GM12878 (cell line): ENCODE measurements at regions not wholly inside any gene's neighbourhood (a gene's known extent, or its start where the extent isn't known, plus 50 kb on each side); places are given as distances from the start of the nearest gene placed in this dataset.

Experiments used
- ATAC-seq: fragments of 200-7000 bp; cut with Tn5 transposase; 3 replicates; pipeline ENCODE4 v1.9.1; 2020; ENCODE audit warnings: mild to moderate bottlenecking, moderate library complexity
- BruUV-seq: library from RNA; stranded (reverse); fragments of 400-500 nt; replicated peaks from 2 replicates; lab custom pipeline; 2021; lab: Mats Ljungman, UMichigan
- CTCF ChIA-PET: fragments of 300-600 bp; sonication (Branson Sonifier 250); formaldehyde crosslinking; extraction: SDS; loops from one replicate; lab custom pipeline; 2021; ENCODE audit warnings: inconsistent platforms; lab: Yijun Ruan, JAX
- POLR2A ChIA-PET: fragments of 350-600 bp; formaldehyde crosslinking; extraction: SDS; loops from one replicate; lab custom pipeline; 2021; ENCODE audit warnings: inconsistent platforms; lab: Charles Lee
- RAD21 ChIA-PET: fragments of 300-600 bp; sonication (Branson Sonifier 250); formaldehyde crosslinking; loops from one replicate; lab custom pipeline; 2023; ENCODE audit warnings: antibody characterized with exemption; ENCODE audit not compliant: unreplicated experiment; lab: Charles Lee
- SMC1A ChIA-PET: fragments of 300-600 bp; sonication (Branson Sonifier 250); formaldehyde crosslinking; loops from one replicate; lab custom pipeline; 2023; ENCODE audit not compliant: unreplicated experiment, uncharacterized antibody; lab: Charles Lee
- DNase-seq: peaks from one replicate; pipeline ENCODE4 v3.0.0-alpha.2; 2011; ENCODE audit warnings: low read depth, low spot score
- FAIRE-seq: peaks from 3 replicates; lab custom pipeline; 2011; peaks lifted over from hg19 to GRCh38; lab: Jason Lieb, UNC
- H2AFZ ChIP-seq: 2 replicates; pipeline ENCODE4 v1.6.0; 2011; ENCODE audit warnings: low read depth, low read length, control low read depth; ENCODE audit not compliant: control insufficient read depth
- H3K27ac ChIP-seq: 2 replicates; pipeline ENCODE4 v1.5.1; 2011; ENCODE audit warnings: control low read depth; ENCODE audit not compliant: control insufficient read depth, insufficient read depth
- H3K27me3 ChIP-seq, 2 experiments: replicated peaks in 1 of 2; 2 replicates each; pipeline versions ENCODE4 v1.6.0 to v1.6.1; 2011; ENCODE audit warnings: low read length in 1 of 2; ENCODE audit not compliant: control insufficient read depth in 2 of 2, insufficient read depth in 2 of 2
- H3K36me3 ChIP-seq, 2 experiments: 2 replicates each; pipeline ENCODE4 v1.5.1; 2011; ENCODE audit warnings: low read length in 1 of 2; ENCODE audit not compliant: control insufficient read depth in 2 of 2, insufficient read depth in 2 of 2
- H3K4me1 ChIP-seq: 2 replicates; pipeline ENCODE4 v1.6.1; 2011; ENCODE audit warnings: mild to moderate bottlenecking, low read length, moderate library complexity, mixed read lengths; ENCODE audit not compliant: control insufficient read depth, insufficient read depth
- H3K4me2 ChIP-seq: 2 replicates; pipeline ENCODE4 v1.6.0; 2011; ENCODE audit warnings: control low read depth; ENCODE audit not compliant: control insufficient read depth, insufficient read depth
- H3K4me3 ChIP-seq: fragments of 200-600 bp; sonication (generic); 2 replicates; pipeline ENCODE4 v1.5.1; 2016
- H3K79me2 ChIP-seq: 2 replicates; pipeline ENCODE4 v1.6.0; 2011; ENCODE audit warnings: low read length; ENCODE audit not compliant: control insufficient read depth, insufficient read depth
- H3K9ac ChIP-seq: 2 replicates; pipeline ENCODE4 v1.8.0; 2011; ENCODE audit warnings: low read length, control low read depth, mixed read lengths; ENCODE audit not compliant: control insufficient read depth, insufficient read depth
- H3K9me3 ChIP-seq: replicated peaks from 3 replicates; pipeline ENCODE4 v1.5.1; 2011; ENCODE audit warnings: mild to moderate bottlenecking, low read length; ENCODE audit not compliant: control insufficient read depth, insufficient read depth
- H4K20me1 ChIP-seq: 2 replicates; pipeline ENCODE4 v1.6.0; 2011; ENCODE audit not compliant: control insufficient read depth, insufficient read depth
- ASH2L ChIP-seq: fragments of 300-600, 200-600 bp; sonication (generic); IDR thresholded peaks from 2 replicates; pipeline ENCODE4 v1.6.1; 2017; ENCODE audit warnings: low read depth, mild to moderate bottlenecking, borderline replicate concordance
- CREB1 ChIP-seq: IDR thresholded peaks from 2 replicates; pipeline ENCODE4 v1.6.1; 2012; ENCODE audit warnings: low read depth, mild to moderate bottlenecking, inconsistent platforms
- CREM ChIP-seq: IDR thresholded peaks from 2 replicates; pipeline ENCODE4 v1.6.1; 2014; ENCODE audit warnings: antibody characterized with exemption, low read depth
- EED ChIP-seq: sonication (generic); IDR thresholded peaks from 2 replicates; pipeline ENCODE4 v1.6.1; 2016; ENCODE audit warnings: antibody characterized with exemption, low read depth
- EGR1 ChIP-seq, 2 experiments: IDR thresholded peaks; 1 replicate in 1 of 2; 2 replicates in 1 of 2; pipeline ENCODE4 v1.6.1; 2011 to 2012; ENCODE audit warnings: low read depth in 2 of 2, low read length in 2 of 2, borderline replicate concordance in 1 of 2, mild to moderate bottlenecking in 1 of 2, moderate library complexity in 1 of 2
- ELK1 ChIP-seq: IDR thresholded peaks from 2 replicates; pipeline ENCODE4 v1.6.1; 2012; ENCODE audit warnings: low read depth, low read length, improper control_type of control experiment
- HCFC1 ChIP-seq: fragments of 150-350 bp; IDR thresholded peaks from 2 replicates; pipeline ENCODE4 v1.6.1; 2014; ENCODE audit warnings: low read length
- MTA2 ChIP-seq: fragments of 450-650 bp; IDR thresholded peaks from 2 replicates; pipeline ENCODE4 v1.6.1; 2016; ENCODE audit warnings: low read depth, mild to moderate bottlenecking, moderate library complexity
- MXI1 ChIP-seq: fragments of 150-350 bp; IDR thresholded peaks from 2 replicates; pipeline ENCODE4 v1.6.1; 2011; ENCODE audit warnings: low read depth, mild to moderate bottlenecking, inconsistent platforms, low read length, improper control_type of control experiment
- RAD21 ChIP-seq: IDR thresholded peaks from 2 replicates; pipeline ENCODE4 v1.6.1; 2011; ENCODE audit warnings: mild to moderate bottlenecking, low read depth, low read length, moderate library complexity; ENCODE audit not compliant: insufficient read depth
- SREBF2 ChIP-seq: IDR thresholded peaks from 2 replicates; pipeline ENCODE4 v1.6.1; 2012; ENCODE audit warnings: mild to moderate bottlenecking, low read length
- USF2 ChIP-seq: IDR thresholded peaks from 2 replicates; pipeline ENCODE4 v1.6.1; 2011; ENCODE audit warnings: low read depth, low read length, improper control_type of control experiment, borderline replicate concordance
- ZBTB40 ChIP-seq: fragments of 450-650 bp; IDR thresholded peaks from 2 replicates; pipeline ENCODE4 v1.6.1; 2016; ENCODE audit warnings: mild to moderate bottlenecking, moderate library complexity, borderline replicate concordance
- ZNF622 ChIP-seq: fragments of 450-650 bp; IDR thresholded peaks from 2 replicates; pipeline ENCODE4 v1.6.1; 2017; ENCODE audit warnings: mild to moderate bottlenecking, inconsistent platforms
- ZZZ3 ChIP-seq: IDR thresholded peaks from 2 replicates; pipeline ENCODE4 v1.6.1; 2011; ENCODE audit warnings: low read depth; ENCODE audit not compliant: control insufficient read depth, insufficient read length
- WGBS: methylation state at CpG from one replicate; pipeline ENCODE4 v1.1.6; 2016; ENCODE audit warnings: low lambda C conversion rate; ENCODE audit not compliant: insufficient replicate concordance, insufficient coverage; ENCODE audit errors: missing lambda C conversion rate; 5-methylcytosine and 5-hydroxymethylcytosine counted together
- in situ Hi-C: fragments of 300-500 bp; cut with MboI; formaldehyde crosslinking; loops from 9 replicates; pipeline ENCODE4 v1.14.3; 2018; ENCODE audit warnings: mixed read lengths
- intact Hi-C: fragments of 100-400 bp; cut with micrococcal nuclease; formaldehyde crosslinking; loops from one replicate; pipeline ENCODE4 v1.14.2; 2022; ENCODE audit not compliant: unreplicated experiment

GRCh38 chr16:66176111-66176510, 190.4 kb upstream of the CDH5 start:
- no peaks in the 10 kb centered on the region; the same call in 2 of the 3 replicates for H3K9me3 ChIP-seq
- in situ Hi-C loops, result no loop called here
- SMC1A ChIA-PET, result interaction anchor here (1.1 kb wide), 1 partner anchor 139 kb away, joined by 3 read pairs; no protein-coding TSS in a partner anchor

GRCh38 chr16:66175636-66176035, 190.9 kb upstream of the CDH5 start:
- no peak for DNase-seq
- Histone ChIP-seq H3K9me3 (no peaks in the 10 kb centered on the region; the same call in 2 of the 3 replicates), H3K27me3 (no peaks in the 10 kb centered on the region; a peak in 1 of 4 replicates), H3K79me2 (no peaks in the 10 kb centered on the region), H3K4me2 (no peak overlapping the region), H3K27ac (no peak overlapping the region), H2AFZ (no peak overlapping the region), H3K36me3 (no peaks in the 10 kb centered on the region), H3K9ac (no peak overlapping the region), H3K4me1 (no peaks in the 10 kb centered on the region), H3K4me3 (no peak overlapping the region), H4K20me1 (no peaks in the 10 kb centered on the region)
- no TSS peak for BruUV-seq
- no peak for FAIRE-seq
- intact Hi-C loops (no loop called here), in situ Hi-C loops (no loop called here)
- SMC1A ChIA-PET, result interaction anchor here (1.1 kb wide), 1 partner anchor 139 kb away, joined by 3 read pairs; no protein-coding TSS in a partner anchor
- POLR2A ChIA-PET, result no interaction called here
- CTCF ChIA-PET, result no interaction called here
- RAD21 ChIA-PET, result no interaction called here
- 6% methylated on average over 4 of the region's 4 CpGs for WGBS
- ATAC-seq, result no peak
- TF ChIP-seq SREBF2, result no peak
- TF ChIP-seq ZNF622, result no peak
- TF ChIP-seq ZBTB40, result no peak
- no peak for TF ChIP-seq USF2
- no peak for TF ChIP-seq ASH2L
- TF ChIP-seq ELK1, result no peak
- TF ChIP-seq EED, result no peak
- no peak for TF ChIP-seq CREM
- no peak for TF ChIP-seq ZZZ3
- no peak for TF ChIP-seq CREB1
- TF ChIP-seq MXI1, result no peak

More at GRCh38 chr16:66176111-66176510, 190.4 kb upstream of the CDH5 start:
- ATAC-seq, result no peak
- Histone ChIP-seq H3K4me1 (no peaks in the 10 kb centered on the region), H4K20me1 (no peaks in the 10 kb centered on the region), H3K4me3 (no peak overlapping the region), H2AFZ (no peak overlapping the region)
- RAD21 ChIA-PET, result no interaction called here
- no peak for TF ChIP-seq MTA2
- no peak for TF ChIP-seq EGR1 (IDR thresholded peaks at IDR 0.05; ENCODE audit: borderline replicate concordance in 1 of 2, low read depth in 2 of 2, low read length in 2 of 2)
- TF ChIP-seq HCFC1, result no peak
- TF ChIP-seq RAD21, result no peak
- TF ChIP-seq, all 136 proteins: peak for 0
- DNase-seq, result no peak
- WGBS, result 43% methylated on average over 6 of the region's 7 CpGs
- no peak overlapping the region for H3K9ac ChIP-seq
- CTCF ChIA-PET, result no interaction called here
- FAIRE-seq, result no peak
- BruUV-seq, result no TSS peak
- POLR2A ChIA-PET, result no interaction called here
- H3K36me3 ChIP-seq, result no peaks in the 10 kb centered on the region
- no peak overlapping the region for H3K4me2 ChIP-seq
- no peaks in the 10 kb centered on the region for H3K79me2 ChIP-seq
- intact Hi-C loops, result no loop called here
- H3K27ac ChIP-seq, result no peak overlapping the region
- H3K27me3 ChIP-seq, result no peaks in the 10 kb centered on the region; a peak in 1 of 4 replicates
